ENCODE measurements at regions not wholly inside any gene's neighbourhood (a gene's known extent, or its start where the extent isn't known, plus 50 kb on each side); places are given as distances from the start of the nearest gene placed in this dataset.

GRCh38 chr10:63866075-63866746 lies 345.0 kb downstream of the REEP3 start (continued):
- no peak for TF ChIP-seq ZNF462 (CRISPR knock-in tag; IDR thresholded peaks at IDR 0.05)

GRCh38 chr10:63866747-63867140 lies 345.5 kb downstream of the REEP3 start:
- no peak for TF ChIP-seq NANOG (IDR thresholded peaks at IDR 0.05; ENCODE audit: borderline replicate concordance)
- TF ChIP-seq ETS1 (IDR thresholded peaks at IDR 0.05) = no peak
- TF ChIP-seq CREB1 (CRISPR knock-in tag; IDR thresholded peaks at IDR 0.05; ENCODE audit: low read depth) = no peak
- no peak for TF ChIP-seq ZNF331 (CRISPR knock-in tag; IDR thresholded peaks at IDR 0.05; ENCODE audit: low read depth)
- Histone ChIP-seq H4K20me1 (replicated peaks; ENCODE audit: insufficient read depth) (no peaks in the 10 kb centered on the region), H3K27ac (ENCODE audit: low read depth) (no peak overlapping the region), H3K36me3 (ENCODE audit: insufficient read depth) (no peaks in the 10 kb centered on the region), H3F3A (replicated peaks; ENCODE audit: low read depth) (no peaks in the 10 kb centered on the region), H2AFZ (peak overlapping the region; percentile 49; the same call in 1 of the 2 replicates), H3K4me1 (ENCODE audit: insufficient read depth) (no peaks in the 10 kb centered on the region; the same call in 1 of the 2 replicates), H3K27me3 (ENCODE audit: insufficient read depth) (no peaks in the 10 kb centered on the region), H3K9me2 (ENCODE audit: insufficient read depth) (no peaks in the 10 kb centered on the region), H3K79me2 (replicated peaks; ENCODE audit: insufficient read depth) (no peaks in the 10 kb centered on the region), H3K4me2 (no peak overlapping the region), H3K4me3 (no peak overlapping the region)
- Mint-ChIP-seq H3K9me3 (no peaks in the 10 kb centered on the region), H3K27me3 (ENCODE audit: insufficient read depth, low read depth, poor library complexity) (peaks cover 5% of the 10 kb centered on the region), H3K4me1 (peaks cover 14% of the 10 kb centered on the region; the same call in 2 of the 3 replicates), H3K4me3 (no peak overlapping the region), H3K27ac (no peak overlapping the region), H3K36me3 (ENCODE audit: low read depth) (no peaks in the 10 kb centered on the region)
- DNase-seq (ENCODE audit: low spot score) (peak; percentile 26), ATAC-seq (peak; percentile 41)
